Testis (tissue), 2 donors: ENCODE measurements at regions not wholly inside any gene's neighbourhood (a gene's known extent, or its start where the extent isn't known, plus 50 kb on each side); places are given as distances from the start of the nearest gene placed in this dataset.

Experiments
- DNase-seq: peaks from one replicate; pipeline ENCODE4 v3.0.0-alpha.2; 2019
- H3K27ac ChIP-seq, 2 donors: fragments of 200-600 bp; sonication (generic); one replicate each; pipeline ENCODE4 v1.5.1; 2019
- H3K27me3 ChIP-seq: fragments of 200-600 bp; sonication (generic); one replicate; pipeline ENCODE4 v1.5.1; 2019
- H3K36me3 ChIP-seq: fragments of 200-600 bp; sonication (generic); one replicate; pipeline ENCODE4 v1.5.1; 2017; ENCODE audit warnings: low read depth; ENCODE audit errors: missing control alignments
- H3K4me1 ChIP-seq: fragments of 200-600 bp; sonication (generic); one replicate; pipeline ENCODE4 v1.5.1; 2019
- H3K4me3 ChIP-seq, 2 donors: fragments of 200-600 bp; sonication (generic); one replicate each; pipeline ENCODE4 v1.5.1; 2017 to 2019
- H3K9me3 ChIP-seq: fragments of 200-600 bp; sonication (generic); one replicate; pipeline ENCODE4 v1.5.1; 2017
- POLR2A ChIP-seq: fragments of 450-650 bp; IDR thresholded peaks from one replicate; pipeline ENCODE4 v1.6.1; 2017; ENCODE audit warnings: antibody characterized with exemption, mild to moderate bottlenecking, moderate library complexity
- WGBS, 2 donors: methylation state at CpG; one replicate each; pipeline ENCODE4 v1.1.5; 2018; 5-methylcytosine and 5-hydroxymethylcytosine counted together
- intact Hi-C: fragments of 100-400 bp; cut with DNase I; formaldehyde crosslinking; loops from one replicate; pipeline ENCODE4 v1.15.1; 2023; ENCODE audit warnings: low total_unique reads
- TF ChIP-seq, protein P1 (sequence below), 3 experiments: fragments of 450-650 bp in 2 of 3; fragments of 200-600 bp in 1 of 3; sonication (generic) in 1 of 3; IDR thresholded peaks; one replicate each; pipeline ENCODE4 v1.5.1; 2016 to 2019; ENCODE audit warnings: antibody characterized with exemption in 3 of 3, mild to moderate bottlenecking in 2 of 3, moderate library complexity in 1 of 3

DNA sequence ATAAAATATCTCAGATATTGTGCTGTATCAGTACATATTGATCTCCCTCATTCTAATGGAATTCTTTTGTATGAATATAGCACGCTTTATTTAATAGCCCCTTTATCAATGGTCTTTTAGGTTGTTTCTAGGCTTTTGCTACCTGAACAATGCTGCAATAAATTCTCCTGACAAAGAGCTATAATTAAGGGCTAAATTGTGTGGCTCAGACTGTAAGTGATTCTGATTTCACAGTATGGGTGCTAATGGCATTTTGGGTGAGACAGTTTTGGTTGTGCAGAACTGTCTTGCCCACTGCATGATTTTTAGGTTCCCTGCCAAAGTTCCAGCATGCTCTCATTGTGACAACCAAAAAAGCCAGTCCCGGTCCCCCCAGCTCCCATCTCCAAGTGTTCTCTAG lies 363.2 kb downstream of the REEP3 start:
- H3K4me1 ChIP-seq = no peaks in the 10 kb centered on the region
- no peaks in the 10 kb centered on the region for H3K9me3 ChIP-seq
- WGBS, 2 donors = 83 to 88% methylated on average over 2 of the region's 2 CpGs
- TF ChIP-seq, protein P1, sequence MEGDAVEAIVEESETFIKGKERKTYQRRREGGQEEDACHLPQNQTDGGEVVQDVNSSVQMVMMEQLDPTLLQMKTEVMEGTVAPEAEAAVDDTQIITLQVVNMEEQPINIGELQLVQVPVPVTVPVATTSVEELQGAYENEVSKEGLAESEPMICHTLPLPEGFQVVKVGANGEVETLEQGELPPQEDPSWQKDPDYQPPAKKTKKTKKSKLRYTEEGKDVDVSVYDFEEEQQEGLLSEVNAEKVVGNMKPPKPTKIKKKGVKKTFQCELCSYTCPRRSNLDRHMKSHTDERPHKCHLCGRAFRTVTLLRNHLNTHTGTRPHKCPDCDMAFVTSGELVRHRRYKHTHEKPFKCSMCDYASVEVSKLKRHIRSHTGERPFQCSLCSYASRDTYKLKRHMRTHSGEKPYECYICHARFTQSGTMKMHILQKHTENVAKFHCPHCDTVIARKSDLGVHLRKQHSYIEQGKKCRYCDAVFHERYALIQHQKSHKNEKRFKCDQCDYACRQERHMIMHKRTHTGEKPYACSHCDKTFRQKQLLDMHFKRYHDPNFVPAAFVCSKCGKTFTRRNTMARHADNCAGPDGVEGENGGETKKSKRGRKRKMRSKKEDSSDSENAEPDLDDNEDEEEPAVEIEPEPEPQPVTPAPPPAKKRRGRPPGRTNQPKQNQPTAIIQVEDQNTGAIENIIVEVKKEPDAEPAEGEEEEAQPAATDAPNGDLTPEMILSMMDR (IDR thresholded peaks at IDR 0.05) = no peak
- TF ChIP-seq POLR2A = no peak
- H3K27me3 ChIP-seq = no peaks in the 10 kb centered on the region
- no peak overlapping the region for H3K4me3 ChIP-seq
- no peak overlapping the region for H3K27ac ChIP-seq
- DNase-seq = no peak
- intact Hi-C loops = no loop called here
- H3K36me3 ChIP-seq = no peaks in the 10 kb centered on the region

GRCh38 chr10:63885156-63885555 lies 364.0 kb downstream of the REEP3 start:
- DNase-seq = no peak
- Histone ChIP-seq H3K9me3 (no peaks in the 10 kb centered on the region), H3K27me3 (no peaks in the 10 kb centered on the region), H3K4me1 (no peaks in the 10 kb centered on the region), H3K4me3 (no peak overlapping the region), H3K27ac (no peak overlapping the region), H3K36me3 (no peaks in the 10 kb centered on the region)
- TF ChIP-seq, protein P1 (IDR thresholded peaks at IDR 0.05) = no peak
- no peak for TF ChIP-seq POLR2A
- intact Hi-C loops = no loop called here

DNA sequence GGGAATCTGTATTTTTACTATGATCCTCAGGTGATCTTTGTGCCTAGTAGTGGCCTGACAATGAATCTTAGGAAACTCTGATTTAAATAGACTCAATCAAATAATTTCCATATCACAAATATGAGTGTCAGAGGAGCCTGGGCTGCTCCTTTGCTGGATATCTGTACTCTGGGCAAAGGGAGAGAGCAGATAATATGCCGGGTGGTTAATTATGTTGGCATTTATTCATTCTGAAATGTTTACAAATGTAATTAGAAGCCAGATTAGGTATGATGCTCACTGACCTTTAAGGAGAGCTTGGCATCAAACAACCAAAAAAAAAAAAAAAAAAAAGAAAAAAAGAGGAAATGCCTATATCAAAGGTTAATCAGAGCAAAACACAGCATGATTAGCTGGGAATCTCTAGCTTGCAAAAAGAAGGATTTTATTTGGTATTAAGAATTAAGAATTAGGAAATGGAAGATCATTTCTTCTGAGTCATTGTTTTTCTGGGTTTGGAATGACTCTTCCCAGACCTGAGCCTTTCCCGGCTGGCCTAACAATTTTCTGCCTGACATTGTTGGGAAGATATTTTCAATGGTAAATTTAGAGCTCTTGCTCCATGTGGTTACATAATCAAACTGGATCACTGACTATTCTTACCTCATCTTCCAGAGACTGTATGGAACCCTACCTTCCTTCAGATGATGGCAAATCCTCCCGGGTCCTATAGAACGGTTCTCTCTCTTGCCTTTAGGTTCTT lies 365.3 kb downstream of the REEP3 start:
- intact Hi-C loops = no loop called here
- H3K27me3 ChIP-seq = no peaks in the 10 kb centered on the region
- no peak overlapping the region for H3K27ac ChIP-seq
- no peaks in the 10 kb centered on the region for H3K4me1 ChIP-seq
- H3K4me3 ChIP-seq = peak overlapping the region; percentile 21 to 44
- H3K9me3 ChIP-seq = no peaks in the 10 kb centered on the region
- WGBS, 2 donors = 62 to 72% methylated on average over 4 of the region's 4 CpGs
- no peaks in the 10 kb centered on the region for H3K36me3 ChIP-seq
- no peak for DNase-seq
- TF ChIP-seq, protein P1 (IDR thresholded peaks at IDR 0.05) = no peak
- TF ChIP-seq POLR2A = no peak

DNA sequence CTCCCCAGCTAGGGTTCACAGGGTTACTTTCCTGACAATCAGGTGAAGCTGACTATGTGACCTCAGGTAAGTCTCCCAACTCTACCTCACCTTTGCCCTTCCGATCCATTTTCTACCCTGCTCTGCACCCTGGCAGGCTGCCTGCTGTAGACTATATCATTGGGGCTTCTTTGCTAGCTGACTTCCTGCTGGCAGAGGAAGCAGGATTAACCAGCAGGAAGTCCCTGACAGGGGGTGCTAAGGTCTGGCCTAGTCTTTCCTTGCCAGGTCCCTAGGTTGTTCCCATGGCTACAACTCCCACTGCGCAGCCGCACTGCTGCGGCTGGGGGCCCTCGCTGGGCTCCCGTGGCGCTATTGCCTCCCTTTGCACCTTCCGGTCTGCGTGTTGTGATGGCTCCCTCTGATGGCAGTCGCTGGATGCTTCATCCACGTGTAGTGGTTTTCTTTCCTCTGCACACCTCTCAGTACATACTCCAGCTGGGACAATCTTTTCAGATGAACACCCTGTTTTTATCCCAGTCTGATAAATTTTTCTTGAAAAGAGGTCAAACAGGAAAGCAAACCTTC lies 365.9 kb downstream of the REEP3 start:
- no peaks in the 10 kb centered on the region for H3K9me3 ChIP-seq
- WGBS, 2 donors = 43 to 45% methylated on average over 7 to 11 of the region's 11 CpGs
- H3K27ac ChIP-seq = no peak overlapping the region
- peak; percentile 70 for DNase-seq
- H3K27me3 ChIP-seq = no peaks in the 10 kb centered on the region
- intact Hi-C loops = no loop called here
- H3K4me3 ChIP-seq = peak overlapping the region; percentile 21 to 44
- H3K4me1 ChIP-seq = no peaks in the 10 kb centered on the region
- H3K36me3 ChIP-seq = no peaks in the 10 kb centered on the region
- TF ChIP-seq POLR2A = no peak
- TF ChIP-seq, protein P1 (IDR thresholded peaks at IDR 0.05) = peak in 1 of 3 experiments; percentile 7
